GM19240 (cell line): ENCODE measurements at regions not wholly inside any gene's neighbourhood (a gene's known extent, or its start where the extent isn't known, plus 50 kb on each side); places are given as distances from the start of the nearest gene placed in this dataset.
"Not testable (repeated sequence)": the region's sequence is repeated elsewhere in the genome, so short reads cannot be mapped to it uniquely, and the experiment has no call there.

Experiments used
- DNase-seq: peaks from one replicate; pipeline ENCODE4 v3.0.0; 2011; ENCODE audit warnings: low spot score; ENCODE audit not compliant: insufficient read length

DNA sequence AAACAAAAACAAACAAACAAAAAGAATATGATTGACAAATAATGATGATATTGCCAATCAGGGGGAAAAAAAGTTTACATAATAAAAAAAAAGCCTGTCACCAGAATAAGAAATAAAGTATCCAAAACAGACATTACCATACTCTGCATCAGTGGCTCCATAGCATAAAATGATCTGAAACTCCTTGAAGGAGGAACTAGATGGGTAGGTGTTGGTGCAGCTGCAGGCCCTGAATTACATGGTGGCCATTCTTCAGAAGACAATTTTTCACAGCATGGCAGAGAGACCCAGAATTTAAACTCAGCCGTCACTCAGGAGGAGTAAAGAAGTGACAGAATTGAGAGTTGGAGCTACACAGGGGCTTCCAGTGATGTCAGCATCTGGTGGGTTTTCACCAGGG is 60.2 kb downstream of the GLUL start:
- no peak for DNase-seq

DNA sequence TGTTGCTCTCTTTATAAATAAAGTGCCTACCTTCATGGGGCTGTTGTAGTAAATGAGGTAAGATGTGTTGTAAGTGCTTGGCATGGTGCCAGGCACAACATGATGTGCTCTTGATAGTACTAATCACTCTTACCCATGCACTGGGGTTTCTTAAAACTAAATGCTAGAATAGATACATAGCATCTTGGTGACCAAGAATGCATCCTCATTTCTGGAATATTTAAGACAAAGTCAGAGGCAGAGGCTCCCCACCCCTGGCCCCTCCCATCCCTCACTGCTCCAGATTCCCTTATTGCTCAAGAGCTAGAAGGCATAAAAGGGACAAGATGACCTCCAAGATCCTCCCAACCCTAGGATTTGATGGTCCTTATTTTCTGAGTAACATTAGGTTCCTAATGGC is 61.3 kb downstream of the GLUL start:
- no peak for DNase-seq

DNA sequence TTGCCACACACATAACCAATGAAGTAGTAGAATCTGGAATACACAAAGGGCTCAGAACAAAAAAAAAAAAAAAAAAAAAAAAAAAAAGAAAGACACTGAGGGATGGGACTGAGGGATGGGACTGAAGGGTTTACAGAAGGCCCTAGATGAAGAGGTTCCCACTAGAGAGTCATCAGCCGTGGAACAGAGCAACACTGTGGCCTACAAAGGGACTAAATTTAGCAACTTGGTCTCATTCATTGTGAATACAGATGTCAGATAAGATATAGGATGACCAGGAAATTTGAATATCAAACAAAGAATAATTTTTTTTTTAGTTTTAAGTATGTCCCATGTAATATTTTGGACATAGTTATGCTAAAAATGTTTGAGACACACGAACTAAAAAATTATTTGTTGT is 62.1 kb downstream of the GLUL start:
- DNase-seq = no peak

DNA sequence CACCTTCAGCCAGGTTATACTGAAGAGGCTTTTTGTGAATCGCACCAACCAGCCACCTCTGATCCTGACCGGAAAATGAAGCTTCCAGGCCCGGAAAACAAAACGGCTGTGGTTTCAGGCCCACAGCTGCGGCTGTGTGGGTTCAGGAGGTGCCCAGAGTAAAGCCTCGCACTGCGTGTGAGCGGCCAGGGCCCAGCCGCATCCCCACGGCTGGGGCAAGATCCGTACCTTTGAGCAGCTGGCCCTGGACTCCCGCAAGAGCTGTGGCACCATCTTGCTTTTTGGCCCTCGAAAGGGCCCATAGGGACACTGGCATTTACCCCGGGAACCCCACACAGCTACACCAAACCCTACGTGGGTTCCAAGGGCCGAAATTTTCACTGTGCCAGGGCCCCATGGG is 63.0 kb downstream of the GLUL start:
- no peak for DNase-seq

DNA sequence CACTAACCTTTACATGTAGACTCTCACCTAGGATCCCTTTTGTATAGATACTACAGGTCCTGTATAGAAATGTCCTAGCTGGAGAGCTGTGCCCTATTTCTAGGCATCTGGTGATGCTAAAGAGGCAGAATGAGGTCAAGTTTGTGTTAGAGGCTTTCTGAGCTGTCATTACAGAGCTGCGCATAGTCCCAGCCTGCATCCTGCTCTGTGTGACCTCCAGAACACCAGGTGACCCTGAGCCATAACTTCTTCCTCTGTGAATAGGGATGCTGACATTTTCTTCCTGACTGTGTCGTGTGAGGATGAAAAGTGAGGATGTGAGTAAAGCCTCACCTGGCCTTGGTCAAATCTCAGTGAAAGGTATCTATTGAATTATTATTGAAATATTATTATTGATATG is 66.3 kb downstream of the GLUL start:
- no peak for DNase-seq

DNA sequence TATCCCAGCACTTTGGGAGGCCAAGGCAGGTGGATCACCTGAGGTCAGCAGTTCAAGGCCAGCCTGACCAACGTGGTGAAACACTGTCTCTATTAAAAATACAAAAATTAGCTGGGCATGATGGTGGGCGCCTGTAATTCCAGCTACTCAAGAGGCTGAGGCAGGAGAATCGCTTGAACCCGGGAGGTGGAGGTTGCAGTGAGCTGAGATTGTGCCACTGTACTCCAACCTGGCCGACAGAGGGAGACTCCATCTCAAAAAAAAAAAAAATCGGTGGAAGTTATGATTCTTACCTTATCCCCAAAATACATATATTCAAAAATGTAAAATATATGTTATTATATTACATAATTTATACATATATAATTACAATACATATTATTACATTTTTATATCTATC is 70.1 kb downstream of the GLUL start:
- DNase-seq = not testable (repeated sequence)

DNA sequence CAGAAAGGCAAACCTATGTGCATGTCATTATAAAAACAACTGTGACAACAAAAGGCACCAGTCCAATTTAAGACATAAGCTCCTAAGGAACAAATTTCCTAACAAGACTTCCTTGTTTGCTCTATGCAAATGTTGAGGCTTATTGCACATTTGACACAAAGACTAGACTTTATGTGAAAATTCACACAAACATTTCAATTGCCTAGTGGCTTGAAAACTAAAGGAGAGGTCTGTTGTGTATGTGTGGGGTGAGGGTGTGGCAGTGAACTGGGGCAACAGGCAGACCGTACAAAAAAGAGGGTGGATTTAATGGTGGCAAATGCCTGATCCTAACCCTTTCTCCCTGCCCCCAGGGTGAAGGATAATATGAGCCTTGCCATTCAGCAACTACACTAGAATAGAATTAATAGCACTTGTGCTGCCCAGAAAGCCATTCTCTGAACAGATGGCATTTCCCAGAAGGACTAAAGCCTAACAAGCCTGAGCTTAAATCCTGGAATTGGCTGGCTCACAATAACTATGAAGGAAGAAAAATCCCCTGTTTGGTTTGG is 73.9 kb downstream of the GLUL start:
- DNase-seq = no peak

DNA sequence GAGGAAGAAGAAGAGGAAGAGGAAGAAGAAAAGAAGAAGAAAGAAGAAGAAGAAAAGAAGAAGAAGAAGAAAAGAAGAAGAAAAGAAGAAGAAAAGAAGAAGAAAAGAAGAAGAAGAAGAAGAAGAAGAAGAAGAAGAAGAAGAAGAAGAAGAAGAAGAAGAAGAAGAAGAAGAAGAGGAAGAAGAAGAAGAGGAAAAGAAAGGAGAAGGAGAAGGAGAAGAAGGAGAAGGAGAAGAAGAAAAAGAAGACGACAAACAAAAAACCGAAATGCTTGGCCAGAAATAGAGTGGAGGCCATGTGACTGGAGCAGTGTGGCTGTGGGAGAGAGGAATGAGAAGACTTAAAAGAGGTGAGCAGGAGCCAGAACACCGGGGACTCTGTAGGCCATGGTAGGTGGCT is 75.1 kb downstream of the GLUL start:
- DNase-seq = not testable (repeated sequence)

DNA sequence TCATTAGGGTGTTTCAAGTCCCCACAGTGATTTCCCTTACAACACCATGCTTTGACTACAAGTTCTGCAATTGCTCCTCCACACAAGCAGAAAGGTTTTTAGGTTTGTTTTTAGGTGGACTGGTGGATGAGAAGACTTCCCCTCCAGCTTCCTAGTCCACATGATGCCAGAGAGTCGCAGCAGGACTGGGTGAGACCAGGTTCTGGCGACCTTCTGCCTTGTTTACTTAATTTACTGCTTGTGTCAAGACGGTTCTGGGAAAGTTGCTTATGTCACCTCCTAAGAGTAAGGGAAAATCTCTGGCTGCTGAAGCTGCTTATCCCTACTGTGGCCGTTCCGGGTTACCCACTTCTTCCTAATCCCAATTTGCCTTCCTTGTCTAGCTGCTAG is 76.4 kb downstream of the GLUL start:
- DNase-seq = no peak

DNA sequence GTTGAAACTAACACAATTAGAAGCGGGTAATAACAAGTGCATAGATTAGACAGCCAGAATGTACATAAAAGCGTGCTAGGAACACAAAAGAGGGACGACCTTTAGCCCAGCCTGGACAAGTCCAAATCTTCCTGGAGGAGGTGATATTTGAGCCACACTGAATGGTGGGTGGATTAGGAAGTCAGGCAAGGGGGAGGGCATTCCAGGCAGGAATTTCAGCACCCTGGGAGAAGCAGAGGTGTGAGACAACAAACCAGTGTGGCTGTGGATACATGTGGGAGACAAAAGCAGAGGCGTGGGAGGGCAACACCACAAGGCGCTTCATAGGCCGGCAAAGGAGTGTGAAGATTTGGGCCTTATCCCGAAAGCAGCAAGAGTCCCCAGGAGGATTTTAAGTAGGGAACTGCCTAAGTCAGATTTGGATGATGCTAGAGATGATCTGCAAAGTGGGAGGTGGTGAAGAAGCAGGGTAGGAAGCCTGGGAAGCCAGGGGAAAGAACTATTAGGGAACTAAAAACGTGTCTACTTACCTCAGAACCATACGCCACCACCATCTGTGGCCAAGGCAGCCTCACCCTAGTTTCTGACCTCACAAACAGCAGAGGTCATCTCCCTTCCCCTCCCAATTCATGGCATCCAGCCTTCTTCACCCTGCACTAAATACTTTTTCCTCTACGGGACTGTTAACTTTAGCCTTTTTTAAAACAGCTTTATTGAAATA is 81.8 kb downstream of the GLUL start:
- DNase-seq = no peak

DNA sequence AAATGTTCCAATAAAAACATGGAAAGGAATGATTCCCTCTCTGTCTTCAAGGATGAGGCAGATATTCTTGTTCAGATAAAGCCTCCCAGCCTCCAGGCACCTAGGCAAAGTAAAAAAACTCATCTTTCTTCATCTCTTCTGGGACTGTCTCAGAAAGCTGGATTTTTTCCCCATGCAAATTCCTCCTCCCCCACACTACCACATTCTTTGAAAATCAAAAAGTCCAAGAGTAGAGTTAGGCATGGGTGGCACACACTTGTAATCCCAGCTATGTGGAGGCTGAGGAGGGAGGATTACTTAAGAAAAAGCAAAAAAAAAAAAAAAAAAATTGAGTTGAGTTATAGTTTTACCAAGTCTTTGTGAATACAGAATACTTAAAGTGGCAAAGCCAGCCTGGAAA is 82.8 kb downstream of the GLUL start:
- no peak for DNase-seq

DNA sequence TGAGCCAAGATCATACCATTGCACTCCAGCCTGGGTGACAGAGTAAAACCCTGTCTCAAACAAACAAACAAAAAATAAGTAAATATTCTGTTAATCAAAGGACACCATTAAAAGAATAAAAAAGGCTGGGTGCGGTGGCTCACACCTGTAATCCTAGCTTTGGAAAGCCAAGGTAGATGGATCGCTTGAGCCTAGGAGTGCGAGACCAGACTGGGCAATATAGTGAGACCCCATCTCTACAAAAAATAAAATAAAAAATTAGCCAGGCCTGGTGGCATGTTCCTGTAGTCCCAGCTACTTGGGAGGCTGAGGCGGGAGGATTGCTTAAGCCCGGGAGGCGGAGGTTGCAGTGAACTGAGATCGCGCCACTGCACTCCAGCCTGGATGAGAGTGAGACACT is 84.1 kb downstream of the GLUL start:
- not testable (repeated sequence) for DNase-seq

DNA sequence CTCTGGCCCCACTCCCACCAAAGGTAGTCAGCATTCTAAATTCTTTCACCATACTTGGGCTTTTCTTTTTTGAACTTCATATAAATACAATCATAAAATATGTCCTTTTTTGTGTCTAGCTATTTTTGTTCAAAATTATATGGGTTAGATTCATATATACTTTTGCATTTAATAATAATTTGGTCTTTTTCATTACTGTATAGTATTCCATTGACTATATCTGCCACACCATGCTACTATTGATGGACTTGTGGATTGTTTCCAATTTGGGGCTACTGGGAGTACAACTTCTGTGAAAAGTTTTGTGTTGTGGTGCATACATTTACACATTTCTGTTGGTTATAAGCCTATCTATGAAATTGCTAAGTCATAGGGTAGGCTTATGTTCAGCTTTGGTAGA is 85.7 kb downstream of the GLUL start:
- DNase-seq = no peak

DNA sequence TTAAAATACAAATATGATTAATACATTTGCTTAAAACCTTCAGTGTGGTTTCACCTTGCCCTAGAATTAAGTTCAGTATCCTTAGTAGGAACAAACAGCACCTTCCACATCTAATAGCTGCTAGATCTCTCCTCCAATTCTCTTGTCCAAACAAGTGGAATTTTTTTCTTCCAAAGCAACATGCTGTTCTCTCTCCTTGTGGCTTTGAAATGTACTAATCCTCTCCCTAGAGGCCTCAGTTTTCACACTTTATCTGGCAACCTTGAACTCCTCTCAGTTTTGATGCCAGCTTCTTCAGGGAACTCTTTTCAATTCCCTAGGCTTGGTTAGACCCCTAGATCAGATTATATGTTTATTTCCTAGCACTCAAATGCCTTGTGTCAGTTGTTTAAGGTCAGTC is 87.0 kb downstream of the GLUL start:
- no peak for DNase-seq

DNA sequence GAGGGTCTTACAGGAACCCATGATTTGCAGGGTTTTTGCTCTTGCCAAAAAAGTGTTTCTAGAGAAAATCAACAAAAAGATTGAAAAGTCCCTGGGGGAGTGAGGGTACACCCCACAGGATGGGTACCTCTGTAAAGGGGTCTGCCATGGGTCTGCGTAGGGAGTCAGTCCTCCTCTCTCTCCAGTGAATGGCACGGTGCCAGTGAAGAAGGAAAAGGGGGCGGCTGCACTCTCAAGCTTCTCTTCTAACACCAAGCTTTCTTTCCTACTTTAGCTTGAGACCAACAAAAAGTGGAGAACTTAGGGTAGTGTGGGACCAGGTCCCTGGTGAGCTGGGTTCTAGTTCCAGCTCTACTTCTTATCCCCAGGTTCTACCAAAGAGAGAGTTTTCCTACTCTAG is 87.4 kb downstream of the GLUL start:
- no peak for DNase-seq

DNA sequence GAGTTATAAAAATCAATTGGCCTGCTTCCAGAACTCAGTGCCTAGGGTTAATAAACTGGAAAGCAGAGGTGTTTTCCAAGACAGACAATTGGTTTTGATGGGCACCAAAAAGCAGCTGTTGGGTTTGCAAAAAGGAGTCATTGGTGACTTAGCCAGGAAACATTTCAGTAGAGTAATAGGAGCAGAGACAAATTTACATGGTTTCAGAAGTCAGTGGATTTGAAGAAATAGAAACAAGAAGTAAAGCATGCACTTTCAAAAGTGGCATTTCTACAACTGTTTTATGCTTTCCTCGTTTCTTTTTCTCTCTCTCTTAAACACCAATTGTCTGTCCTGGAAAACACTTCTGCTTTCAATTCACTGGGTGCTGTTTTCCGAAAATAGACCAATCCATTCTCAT is 87.8 kb downstream of the GLUL start:
- DNase-seq = peak; percentile 17

DNA sequence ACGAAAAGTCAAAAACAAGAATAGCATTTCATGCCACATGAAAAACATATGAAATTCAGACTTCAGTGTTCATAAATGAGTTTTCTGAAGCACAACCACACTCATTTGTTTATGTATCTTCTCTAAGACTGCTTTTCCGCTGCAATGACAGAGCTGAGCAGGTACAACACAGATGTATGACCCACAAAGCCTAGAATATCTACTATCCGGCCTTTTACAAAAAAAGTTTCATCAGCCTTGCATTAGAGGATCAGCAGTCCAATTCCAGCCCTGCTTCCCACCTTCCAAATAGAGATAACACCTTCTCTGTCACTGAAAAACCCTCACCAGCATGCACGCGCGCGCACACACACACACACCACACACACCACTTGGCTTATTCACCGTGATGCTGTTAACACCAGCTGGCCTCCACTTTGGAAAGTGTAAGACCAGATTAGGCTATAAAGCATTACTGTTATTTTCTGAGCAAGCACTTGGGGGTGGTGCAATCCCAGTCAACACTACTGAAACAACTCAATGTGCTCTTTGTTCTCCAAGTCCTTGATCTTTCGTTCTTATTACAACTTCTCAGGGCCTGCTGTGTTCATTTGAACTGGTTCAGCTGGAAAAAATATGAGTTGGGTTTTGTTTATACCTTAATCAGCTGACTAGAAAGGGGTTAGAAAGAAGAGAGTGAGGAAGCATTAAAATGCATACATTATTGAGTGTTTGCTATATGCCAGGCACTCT is 90.0 kb downstream of the GLUL start:
- no peak for DNase-seq

DNA sequence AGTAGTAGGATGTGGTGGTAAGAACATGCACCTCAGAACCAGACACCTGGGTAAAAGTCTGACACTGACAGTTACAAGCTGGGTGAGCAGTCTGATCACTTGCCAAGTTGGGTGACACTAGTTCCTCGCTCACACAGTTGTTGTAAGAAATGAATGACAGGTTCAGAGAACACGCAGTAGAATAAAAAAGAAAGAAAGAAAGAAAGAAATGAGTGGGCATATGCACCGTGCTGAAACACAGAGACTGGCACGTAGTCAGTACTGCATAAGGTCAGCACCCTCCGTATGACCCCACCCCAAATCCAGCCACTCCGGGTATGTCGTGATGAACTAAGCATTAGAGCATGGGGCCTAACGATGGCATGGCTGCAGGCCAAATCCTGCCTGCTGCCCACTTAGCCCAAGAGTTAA is 90.6 kb downstream of the GLUL start:
- no peak for DNase-seq

DNA sequence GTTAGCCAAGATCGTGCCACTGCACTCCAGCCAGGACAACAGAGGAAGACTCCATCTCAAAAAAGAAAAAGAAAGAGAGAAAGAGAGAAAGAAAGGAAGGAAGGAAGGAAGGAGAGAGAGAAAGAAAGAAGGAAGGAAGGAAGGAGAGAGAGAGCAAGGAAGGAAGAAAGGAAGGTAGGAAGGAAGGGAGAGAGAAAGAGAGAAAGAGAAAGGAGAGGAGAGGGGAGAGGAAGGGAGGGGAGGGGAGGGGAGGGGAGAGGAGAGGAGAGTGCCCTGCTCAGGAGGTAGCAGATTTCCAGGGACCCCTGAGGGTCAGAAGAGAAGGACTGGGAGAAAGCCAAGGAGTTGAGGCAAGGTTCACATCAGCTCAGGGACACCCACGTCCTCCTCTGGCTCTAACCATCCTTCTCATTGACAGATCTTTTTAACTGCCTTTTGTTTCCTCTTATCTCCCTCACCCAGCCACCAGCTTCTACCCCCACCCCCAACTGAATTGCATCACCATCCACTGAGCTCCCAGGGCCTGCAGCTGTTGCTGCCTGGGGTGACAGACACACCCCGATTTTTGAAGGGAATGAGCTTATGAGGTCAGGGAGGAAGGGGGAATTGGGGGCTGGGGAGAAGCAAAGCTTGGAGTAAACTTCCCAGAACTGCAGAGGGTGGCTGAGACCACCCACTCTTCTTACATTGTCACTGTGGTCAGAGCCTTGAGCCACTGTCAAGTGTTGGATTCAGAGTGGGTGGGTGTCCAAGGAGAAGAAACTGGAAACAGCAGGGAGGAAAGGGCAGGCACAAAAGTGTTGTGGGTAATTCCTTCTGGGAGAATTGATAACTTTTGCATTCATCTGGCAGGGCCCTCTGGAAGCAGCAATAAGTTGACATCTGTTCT is 91.6 kb downstream of the GLUL start:
- no peak for DNase-seq

DNA sequence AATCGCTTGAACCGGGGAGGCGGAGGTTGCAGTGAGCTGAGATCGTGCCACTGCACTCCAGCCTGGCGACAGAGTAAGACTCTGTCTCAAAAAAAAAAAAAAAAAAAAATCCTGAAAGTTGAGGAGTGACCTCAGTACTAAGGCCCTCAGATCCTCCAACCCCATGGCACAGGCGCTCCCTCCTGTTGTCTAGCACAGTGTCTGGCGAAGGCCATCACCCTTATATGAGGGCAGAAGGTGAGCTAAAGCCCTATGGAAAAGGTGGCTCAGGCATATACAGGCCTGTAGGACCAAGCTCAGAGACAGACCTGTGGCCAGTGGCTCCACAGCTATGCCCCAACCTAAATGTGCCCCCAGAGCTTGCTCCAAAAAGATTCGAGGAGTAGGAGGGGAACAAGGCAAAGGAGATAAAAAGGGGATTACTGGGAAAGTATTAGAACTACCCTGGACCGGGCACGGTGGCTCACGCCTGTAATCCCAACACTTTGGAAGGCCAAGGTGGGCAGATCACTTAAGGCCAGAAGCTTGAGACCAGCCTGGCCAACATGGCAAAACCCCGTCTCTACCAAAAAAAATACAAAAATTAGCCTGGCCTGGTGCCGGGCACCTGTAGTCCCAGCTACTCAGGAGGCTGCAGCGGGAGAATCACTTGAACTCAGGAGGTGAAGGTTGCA is 92.4 kb downstream of the GLUL start:
- DNase-seq = not testable (repeated sequence)

DNA sequence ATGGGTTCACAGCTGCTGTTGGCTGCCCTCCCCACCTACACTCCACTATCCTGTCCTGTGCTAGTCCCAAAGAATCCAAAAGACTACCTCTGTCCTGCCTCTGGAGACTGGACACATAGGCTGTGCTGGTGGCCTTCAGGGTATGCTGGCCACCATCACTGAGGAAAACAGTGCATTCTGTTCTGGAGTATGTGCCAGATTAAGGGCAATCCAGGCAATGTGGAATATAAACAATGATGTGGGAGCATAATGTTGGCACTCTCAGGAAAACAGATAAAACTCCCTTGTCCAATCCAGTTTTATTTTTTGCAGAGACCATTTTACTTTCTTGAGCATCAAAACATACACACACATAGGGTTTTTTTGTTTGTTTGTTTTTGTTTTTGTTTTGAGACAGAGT is 94.3 kb downstream of the GLUL start:
- no peak for DNase-seq
